ES-I3 (cell line): ENCODE measurements at regions not wholly inside any gene's neighbourhood (a gene's known extent, or its start where the extent isn't known, plus 50 kb on each side); places are given as distances from the start of the nearest gene placed in this dataset.

Experiments
- H3K36me3 ChIP-seq: 2 replicates; pipeline ENCODE4 v1.6.1; 2013; ENCODE audit warnings: mild to moderate bottlenecking, low read length, control low read depth, moderate library complexity; ENCODE audit not compliant: insufficient read depth
- H3K4me1 ChIP-seq: 2 replicates; pipeline ENCODE4 v1.6.1; 2013; ENCODE audit warnings: mild to moderate bottlenecking, control low read depth, low read length; ENCODE audit not compliant: insufficient read depth
- H3K9ac ChIP-seq: 2 replicates; pipeline ENCODE4 v1.6.1; 2013; ENCODE audit warnings: low read depth, mild to moderate bottlenecking, low read length, moderate library complexity
- H3K9me3 ChIP-seq: 2 replicates; pipeline ENCODE4 v1.6.1; 2013; ENCODE audit warnings: mild to moderate bottlenecking, low read length, moderate library complexity; ENCODE audit not compliant: control insufficient read depth, insufficient read depth

- H3K9ac ChIP-seq = no peak overlapping the region
- H3K36me3 ChIP-seq = no peaks in the 10 kb centered on the region
- no peaks in the 10 kb centered on the region for H3K4me1 ChIP-seq
- H3K9me3 ChIP-seq = no peaks in the 10 kb centered on the region; the same call in 1 of the 2 replicates
Measured at GRCh38 chr7:46723742-46724141, 802.7 kb upstream of the IGFBP3 start.

- Histone ChIP-seq H3K36me3 (no peaks in the 10 kb centered on the region), H3K4me1 (no peaks in the 10 kb centered on the region), H3K9ac (no peak overlapping the region), H3K9me3 (no peaks in the 10 kb centered on the region; the same call in 1 of the 2 replicates)
Measured at GRCh38 chr7:46723003-46723402, 801.9 kb upstream of the IGFBP3 start.

GRCh38 chr7:46720761-46721160 lies 799.7 kb upstream of the IGFBP3 start:
- H3K9me3 ChIP-seq = no peaks in the 10 kb centered on the region; the same call in 1 of the 2 replicates
- H3K9ac ChIP-seq = no peak overlapping the region
- H3K4me1 ChIP-seq = no peaks in the 10 kb centered on the region
- no peaks in the 10 kb centered on the region for H3K36me3 ChIP-seq

- Histone ChIP-seq H3K9me3 (no peaks in the 10 kb centered on the region; the same call in 1 of the 2 replicates), H3K4me1 (no peaks in the 10 kb centered on the region), H3K9ac (no peak overlapping the region), H3K36me3 (no peaks in the 10 kb centered on the region)
Measured at GRCh38 chr7:46719616-46720015, 798.5 kb upstream of the IGFBP3 start.

GRCh38 chr7:46716926-46717325 lies 795.9 kb upstream of the IGFBP3 start:
- Histone ChIP-seq H3K9ac (no peak overlapping the region), H3K9me3 (no peaks in the 10 kb centered on the region), H3K36me3 (no peaks in the 10 kb centered on the region), H3K4me1 (no peaks in the 10 kb centered on the region)

GRCh38 chr7:46715579-46715978 lies 794.5 kb upstream of the IGFBP3 start:
- Histone ChIP-seq H3K9me3 (no peaks in the 10 kb centered on the region), H3K4me1 (no peaks in the 10 kb centered on the region), H3K9ac (no peak overlapping the region), H3K36me3 (no peaks in the 10 kb centered on the region)

- Histone ChIP-seq H3K9me3 (no peaks in the 10 kb centered on the region), H3K4me1 (no peaks in the 10 kb centered on the region), H3K36me3 (no peaks in the 10 kb centered on the region), H3K9ac (no peak overlapping the region)
Measured at GRCh38 chr7:46714904-46715303, 793.8 kb upstream of the IGFBP3 start.

- Histone ChIP-seq H3K9ac (no peak overlapping the region), H3K4me1 (no peaks in the 10 kb centered on the region), H3K9me3 (no peaks in the 10 kb centered on the region), H3K36me3 (no peaks in the 10 kb centered on the region)
Measured at GRCh38 chr7:46713868-46714596, 793.0 kb upstream of the IGFBP3 start.

- H3K36me3 ChIP-seq = no peaks in the 10 kb centered on the region
- no peaks in the 10 kb centered on the region for H3K9me3 ChIP-seq
- no peak overlapping the region for H3K9ac ChIP-seq
- H3K4me1 ChIP-seq = 0 out of 2 replicates have a peak, but pooled peaks cover 2% of the 10 kb centered on the region
Measured at GRCh38 chr7:46710927-46711326, 789.9 kb upstream of the IGFBP3 start.

- H3K36me3 ChIP-seq = no peaks in the 10 kb centered on the region
- H3K9me3 ChIP-seq = no peaks in the 10 kb centered on the region
Measured at GRCh38 chr7:46707973-46708372, 786.9 kb upstream of the IGFBP3 start.

GRCh38 chr7:46705386-46706255 lies 784.5 kb upstream of the IGFBP3 start:
- no peaks in the 10 kb centered on the region for H3K9me3 ChIP-seq
- no peak overlapping the region for H3K9ac ChIP-seq
- H3K36me3 ChIP-seq = no peaks in the 10 kb centered on the region
- 0 out of 2 replicates have a peak, but pooled peaks cover 4% of the 10 kb centered on the region for H3K4me1 ChIP-seq

More at GRCh38 chr7:46707973-46708372, 786.9 kb upstream of the IGFBP3 start:
- Histone ChIP-seq H3K4me1 (0 out of 2 replicates have a peak, but pooled peaks cover 4% of the 10 kb centered on the region), H3K9ac (no peak overlapping the region)

GRCh38 chr7:46696741-46697140 lies 775.7 kb upstream of the IGFBP3 start:
- peaks cover 4% of the 10 kb centered on the region; the same call in 1 of the 2 replicates for H3K4me1 ChIP-seq
- no peaks in the 10 kb centered on the region for H3K9me3 ChIP-seq
- no peak overlapping the region for H3K9ac ChIP-seq
- H3K36me3 ChIP-seq = no peaks in the 10 kb centered on the region

- peaks cover 4% of the 10 kb centered on the region; the same call in 1 of the 2 replicates for H3K4me1 ChIP-seq
- no peaks in the 10 kb centered on the region for H3K9me3 ChIP-seq
- H3K9ac ChIP-seq = no peak overlapping the region
- no peaks in the 10 kb centered on the region for H3K36me3 ChIP-seq
Measured at GRCh38 chr7:46695051-46695708, 774.1 kb upstream of the IGFBP3 start.

GRCh38 chr7:46694058-46694457 lies 773.0 kb upstream of the IGFBP3 start:
- H3K9me3 ChIP-seq = no peaks in the 10 kb centered on the region
- no peak overlapping the region for H3K9ac ChIP-seq
- H3K36me3 ChIP-seq = no peaks in the 10 kb centered on the region
- H3K4me1 ChIP-seq = peaks cover 4% of the 10 kb centered on the region; the same call in 1 of the 2 replicates
